HepG2 (cell line): ENCODE measurements at regions not wholly inside any gene's neighbourhood (a gene's known extent, or its start where the extent isn't known, plus 50 kb on each side); places are given as distances from the start of the nearest gene placed in this dataset.

ENCODE experiments used
- CTCF ChIP-seq: sonication (generic); formaldehyde crosslinking; IDR thresholded peaks from 2 replicates; pipeline ENCODE4 v1.5.0; 2020; ENCODE audit warnings: mild to moderate bottlenecking, missing genetic modification reagents, moderate library complexity
- ZBTB33 ChIP-seq: sonication (generic); formaldehyde crosslinking; IDR thresholded peaks from 2 replicates; pipeline ENCODE4 v1.4.0; 2020; ENCODE audit warnings: missing genetic modification reagents
- ZNF24 ChIP-seq: fragments of 450-650 bp; IDR thresholded peaks from 2 replicates; pipeline ENCODE4 v1.6.1; 2017; ENCODE audit warnings: antibody characterized with exemption, mild to moderate bottlenecking
- ZNF605 ChIP-seq: sonication (generic); formaldehyde crosslinking; IDR thresholded peaks from 2 replicates; pipeline ENCODE4 v1.8.0; 2022; ENCODE audit warnings: mild to moderate bottlenecking, missing genetic modification reagents
- ZSCAN25 ChIP-seq: sonication (generic); formaldehyde crosslinking; IDR thresholded peaks from 2 replicates; pipeline ENCODE4 v1.8.0; 2022; ENCODE audit warnings: mild to moderate bottlenecking, missing genetic modification reagents

- TF ChIP-seq ZNF24 (no peak), CTCF (CRISPR knock-in tag) (no peak), ZSCAN25 (CRISPR knock-in tag) (no peak), ZBTB33 (CRISPR knock-in tag) (no peak), ZNF605 (CRISPR knock-in tag) (no peak)
Observed at GRCh38 chr21:25179116-25179515, 428.2 kb downstream of the MRPL39 start.
